ENCODE measurements at regions not wholly inside any gene's neighbourhood (a gene's known extent, or its start where the extent isn't known, plus 50 kb on each side); places are given as distances from the start of the nearest gene placed in this dataset.

DNA sequence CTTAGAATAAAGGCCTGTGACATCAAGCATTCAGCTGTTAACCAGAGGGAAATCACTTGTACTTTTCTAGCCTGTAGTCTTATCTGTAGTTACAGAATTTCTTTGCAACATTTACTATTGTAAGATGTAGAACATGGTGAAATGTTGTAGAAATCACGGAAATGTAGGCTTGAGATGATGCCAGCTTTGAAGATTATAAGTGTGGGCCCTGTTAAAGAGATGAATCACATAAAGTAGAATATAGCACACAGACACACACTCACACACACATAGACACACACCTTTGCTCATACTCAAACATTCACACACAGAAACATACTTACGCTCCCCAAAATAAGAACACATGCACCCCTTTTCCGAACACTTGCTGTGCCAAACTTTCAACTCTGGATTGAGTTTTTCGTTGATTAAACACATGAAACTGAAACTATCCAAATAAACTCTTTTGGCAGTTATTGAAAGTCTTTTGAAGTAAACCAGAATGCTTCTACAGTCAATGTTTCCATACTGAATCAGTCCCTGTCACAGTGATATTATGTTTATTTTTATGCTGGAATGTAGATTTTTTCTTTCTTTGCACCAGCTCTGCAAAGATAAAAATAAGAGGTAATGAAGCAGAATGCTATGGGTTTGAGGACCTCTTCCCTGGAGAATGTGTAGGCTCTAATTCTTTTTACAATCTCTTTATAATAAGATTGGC is 230.3 kb upstream of the MEOX2 start:
- TF ChIP-seq NFIC (IDR thresholded peaks at IDR 0.05) = no peak
- TF ChIP-seq YY1 (IDR thresholded peaks at IDR 0.05; ENCODE audit: low read depth) = no peak
- no peak for TF ChIP-seq FOXM1 (IDR thresholded peaks at IDR 0.05; ENCODE audit: borderline replicate concordance, low read depth)
- no peak for TF ChIP-seq MAX (IDR thresholded peaks at IDR 0.05)
- no peak for TF ChIP-seq TEAD4 (IDR thresholded peaks at IDR 0.05)
- TF ChIP-seq EGR1 (IDR thresholded peaks at IDR 0.05) = no peak
- TF ChIP-seq, protein P1, sequence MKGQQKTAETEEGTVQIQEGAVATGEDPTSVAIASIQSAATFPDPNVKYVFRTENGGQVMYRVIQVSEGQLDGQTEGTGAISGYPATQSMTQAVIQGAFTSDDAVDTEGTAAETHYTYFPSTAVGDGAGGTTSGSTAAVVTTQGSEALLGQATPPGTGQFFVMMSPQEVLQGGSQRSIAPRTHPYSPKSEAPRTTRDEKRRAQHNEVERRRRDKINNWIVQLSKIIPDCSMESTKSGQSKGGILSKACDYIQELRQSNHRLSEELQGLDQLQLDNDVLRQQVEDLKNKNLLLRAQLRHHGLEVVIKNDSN (IDR thresholded peaks at IDR 0.05) = no peak
- no peak for TF ChIP-seq RAD21 (IDR thresholded peaks at IDR 0.05; ENCODE audit: low read depth)
- TF ChIP-seq ZBTB7A (IDR thresholded peaks at IDR 0.05; ENCODE audit: low read depth) = no peak
- no peak for TF ChIP-seq REST (IDR thresholded peaks at IDR 0.05; ENCODE audit: low read depth)
- TF ChIP-seq CREB1 (IDR thresholded peaks at IDR 0.05; ENCODE audit: low read depth) = no peak

GRCh38 chr7:15915686-15916293 is 229.3 kb upstream of the MEOX2 start:
- TF ChIP-seq MAX (IDR thresholded peaks at IDR 0.05) = no peak
- no peak for TF ChIP-seq TCF12 (IDR thresholded peaks at IDR 0.05; ENCODE audit: low read depth)
- TF ChIP-seq EP300 (IDR thresholded peaks at IDR 0.05; ENCODE audit: borderline replicate concordance) = no peak

GRCh38 chr7:15914611-15915010 is 228.1 kb upstream of the MEOX2 start:
- TF ChIP-seq TEAD4 (IDR thresholded peaks at IDR 0.05) (no peak), ZBTB7A (IDR thresholded peaks at IDR 0.05; ENCODE audit: low read depth) (no peak), CEBPB (IDR thresholded peaks at IDR 0.05) (no peak), REST (IDR thresholded peaks at IDR 0.05; ENCODE audit: low read depth) (no peak), NFIC (IDR thresholded peaks at IDR 0.05) (no peak), TAF1 (IDR thresholded peaks at IDR 0.05; ENCODE audit: low read depth) (no peak), TCF12 (IDR thresholded peaks at IDR 0.05; ENCODE audit: low read depth) (no peak), EGR1 (IDR thresholded peaks at IDR 0.05) (no peak), EP300 (IDR thresholded peaks at IDR 0.05; ENCODE audit: borderline replicate concordance) (no peak), FOXM1 (IDR thresholded peaks at IDR 0.05; ENCODE audit: borderline replicate concordance, low read depth) (no peak), RAD21 (IDR thresholded peaks at IDR 0.05; ENCODE audit: low read depth) (no peak), MAX (IDR thresholded peaks at IDR 0.05) (no peak), YY1 (IDR thresholded peaks at IDR 0.05; ENCODE audit: low read depth) (no peak), CREB1 (IDR thresholded peaks at IDR 0.05; ENCODE audit: low read depth) (no peak)
- TF ChIP-seq, protein P1 (IDR thresholded peaks at IDR 0.05) = no peak

DNA sequence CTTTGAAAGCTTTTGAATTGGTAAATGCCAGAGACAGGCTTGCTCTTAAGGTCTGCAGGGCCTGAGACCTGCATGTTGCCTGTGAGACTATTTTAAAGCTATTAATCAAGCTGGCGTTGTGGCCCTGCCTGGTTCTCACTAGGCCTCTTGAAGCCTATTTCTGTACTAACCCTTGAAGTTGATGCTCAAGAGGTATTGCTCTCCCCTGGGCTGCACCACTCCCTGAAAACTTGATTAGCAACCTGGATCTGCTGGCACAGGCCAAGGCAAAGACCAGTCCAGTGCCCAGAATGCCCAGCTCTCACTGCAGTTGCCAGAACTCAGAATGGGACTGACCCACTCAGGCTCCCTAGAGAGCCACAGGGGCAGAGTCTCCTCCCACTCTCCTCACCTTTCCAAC is 220.0 kb upstream of the MEOX2 start:
- no peak for TF ChIP-seq FOXM1 (IDR thresholded peaks at IDR 0.05; ENCODE audit: borderline replicate concordance, low read depth)
- no peak for TF ChIP-seq TEAD4 (IDR thresholded peaks at IDR 0.05)

DNA sequence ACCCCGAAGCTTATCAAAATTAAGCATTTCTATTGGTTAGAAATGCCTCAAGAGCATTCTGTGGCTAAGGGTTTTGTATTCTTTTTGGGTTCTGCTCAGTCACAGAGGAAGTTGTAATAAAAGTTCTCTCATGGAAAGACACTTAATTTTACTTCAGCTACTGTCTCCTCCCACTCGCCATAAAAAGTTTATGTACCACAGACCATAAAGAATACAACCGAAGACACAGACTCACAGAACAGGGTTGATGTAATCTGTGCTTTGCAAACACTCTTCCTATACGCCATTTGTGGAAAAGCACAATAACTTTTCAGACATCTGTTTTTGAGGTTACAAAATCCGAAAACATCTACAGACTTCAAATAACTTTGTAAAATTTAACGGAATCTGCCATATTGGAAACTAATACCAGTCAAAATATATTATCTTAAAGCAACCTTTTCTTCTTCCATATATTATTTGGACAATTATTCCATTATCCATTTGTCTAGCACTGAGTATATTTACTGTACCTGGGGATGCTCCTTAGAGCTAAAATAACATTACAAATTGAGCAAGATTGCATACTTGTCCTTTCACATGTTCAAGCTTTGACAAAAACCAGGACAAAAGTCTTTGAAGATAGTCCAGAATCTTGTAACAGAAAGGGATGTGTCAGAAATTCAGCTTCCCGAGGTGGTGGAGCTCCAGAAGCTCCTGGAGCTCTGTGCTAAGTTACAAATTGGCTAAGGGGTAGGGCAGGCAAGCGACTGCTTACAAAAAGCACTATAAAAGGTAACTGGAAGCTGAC is 219.0 kb upstream of the MEOX2 start:
- TF ChIP-seq RAD21 (IDR thresholded peaks at IDR 0.05; ENCODE audit: low read depth) = no peak
- TF ChIP-seq TAF1 (IDR thresholded peaks at IDR 0.05; ENCODE audit: low read depth) = no peak
- no peak for TF ChIP-seq TCF12 (IDR thresholded peaks at IDR 0.05; ENCODE audit: low read depth)
- TF ChIP-seq CREB1 (IDR thresholded peaks at IDR 0.05; ENCODE audit: low read depth) = no peak
- no peak for TF ChIP-seq CEBPB (IDR thresholded peaks at IDR 0.05)
- no peak for TF ChIP-seq REST (IDR thresholded peaks at IDR 0.05; ENCODE audit: low read depth)
- TF ChIP-seq MAX (IDR thresholded peaks at IDR 0.05) = no peak
- TF ChIP-seq EP300 (IDR thresholded peaks at IDR 0.05; ENCODE audit: borderline replicate concordance) = no peak
- no peak for TF ChIP-seq YY1 (IDR thresholded peaks at IDR 0.05; ENCODE audit: low read depth)
- TF ChIP-seq ZBTB7A (IDR thresholded peaks at IDR 0.05; ENCODE audit: low read depth) = no peak
- TF ChIP-seq EGR1 (IDR thresholded peaks at IDR 0.05) = no peak
- no peak for TF ChIP-seq TEAD4 (IDR thresholded peaks at IDR 0.05)
- no peak for TF ChIP-seq FOXM1 (IDR thresholded peaks at IDR 0.05; ENCODE audit: borderline replicate concordance, low read depth)
- TF ChIP-seq, protein P1 (IDR thresholded peaks at IDR 0.05) = no peak
- TF ChIP-seq NFIC (IDR thresholded peaks at IDR 0.05) = no peak
